ENCODE measurements at regions not wholly inside any gene's neighbourhood (a gene's known extent, or its start where the extent isn't known, plus 50 kb on each side); places are given as distances from the start of the nearest gene placed in this dataset.

DNA sequence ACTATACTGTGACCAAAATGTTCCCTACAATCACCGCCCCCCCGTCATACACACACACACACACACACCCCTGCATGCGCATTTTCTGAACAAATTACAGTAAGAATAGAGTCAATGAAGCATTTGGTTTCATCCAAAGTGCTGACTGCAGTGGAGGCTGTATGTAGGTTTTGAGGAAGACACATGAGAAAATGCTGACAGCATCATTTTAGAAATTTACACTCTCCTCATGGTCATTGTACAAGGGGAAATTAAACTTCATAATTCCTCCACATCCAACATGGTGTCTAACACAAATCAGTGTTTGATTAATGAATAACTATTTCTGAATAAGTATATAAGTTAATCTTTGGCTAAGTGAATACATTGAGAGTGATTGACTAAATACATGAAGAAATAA lies 1126.8 kb upstream of the PHF14 start:
- no peaks in the 10 kb centered on the region for H3K9me3 ChIP-seq
- no peak for DNase-seq (ENCODE audit: low spot score)
- TF ChIP-seq, protein P1, sequence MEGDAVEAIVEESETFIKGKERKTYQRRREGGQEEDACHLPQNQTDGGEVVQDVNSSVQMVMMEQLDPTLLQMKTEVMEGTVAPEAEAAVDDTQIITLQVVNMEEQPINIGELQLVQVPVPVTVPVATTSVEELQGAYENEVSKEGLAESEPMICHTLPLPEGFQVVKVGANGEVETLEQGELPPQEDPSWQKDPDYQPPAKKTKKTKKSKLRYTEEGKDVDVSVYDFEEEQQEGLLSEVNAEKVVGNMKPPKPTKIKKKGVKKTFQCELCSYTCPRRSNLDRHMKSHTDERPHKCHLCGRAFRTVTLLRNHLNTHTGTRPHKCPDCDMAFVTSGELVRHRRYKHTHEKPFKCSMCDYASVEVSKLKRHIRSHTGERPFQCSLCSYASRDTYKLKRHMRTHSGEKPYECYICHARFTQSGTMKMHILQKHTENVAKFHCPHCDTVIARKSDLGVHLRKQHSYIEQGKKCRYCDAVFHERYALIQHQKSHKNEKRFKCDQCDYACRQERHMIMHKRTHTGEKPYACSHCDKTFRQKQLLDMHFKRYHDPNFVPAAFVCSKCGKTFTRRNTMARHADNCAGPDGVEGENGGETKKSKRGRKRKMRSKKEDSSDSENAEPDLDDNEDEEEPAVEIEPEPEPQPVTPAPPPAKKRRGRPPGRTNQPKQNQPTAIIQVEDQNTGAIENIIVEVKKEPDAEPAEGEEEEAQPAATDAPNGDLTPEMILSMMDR (IDR thresholded peaks at IDR 0.05) = no peak
- no peak overlapping the region for H3K4me3 ChIP-seq
- no peaks in the 10 kb centered on the region for H3K4me1 ChIP-seq
- H3K36me3 ChIP-seq = no peaks in the 10 kb centered on the region
- H3K27me3 ChIP-seq = no peaks in the 10 kb centered on the region
- H3K27ac ChIP-seq = no peak overlapping the region

DNA sequence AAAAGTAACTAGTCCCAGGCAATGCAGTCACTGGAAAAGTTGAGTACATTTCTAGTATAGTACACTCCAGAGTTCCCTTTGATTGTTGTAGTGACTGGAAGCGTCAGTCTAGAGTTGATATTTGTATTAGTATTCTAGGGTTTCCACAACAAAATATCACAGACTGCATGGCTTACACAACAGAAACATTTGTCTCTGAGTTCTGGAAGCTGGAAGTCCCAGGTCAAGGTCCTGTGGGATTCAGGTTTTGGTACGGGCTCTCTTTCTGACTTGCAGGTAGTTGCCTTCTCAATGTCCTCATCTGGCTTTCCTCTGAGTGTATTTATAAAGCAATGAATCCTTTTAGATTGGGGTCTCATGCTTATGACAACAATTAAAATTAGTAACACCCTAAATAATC lies 1119.1 kb upstream of the PHF14 start:
- no peak overlapping the region for H3K4me3 ChIP-seq
- no peaks in the 10 kb centered on the region for H3K27me3 ChIP-seq
- TF ChIP-seq, protein P1 (IDR thresholded peaks at IDR 0.05) = no peak
- DNase-seq (ENCODE audit: low spot score) = no peak
- H3K27ac ChIP-seq = no peak overlapping the region
- no peaks in the 10 kb centered on the region for H3K4me1 ChIP-seq
- no peaks in the 10 kb centered on the region for H3K36me3 ChIP-seq
- no peaks in the 10 kb centered on the region for H3K9me3 ChIP-seq

DNA sequence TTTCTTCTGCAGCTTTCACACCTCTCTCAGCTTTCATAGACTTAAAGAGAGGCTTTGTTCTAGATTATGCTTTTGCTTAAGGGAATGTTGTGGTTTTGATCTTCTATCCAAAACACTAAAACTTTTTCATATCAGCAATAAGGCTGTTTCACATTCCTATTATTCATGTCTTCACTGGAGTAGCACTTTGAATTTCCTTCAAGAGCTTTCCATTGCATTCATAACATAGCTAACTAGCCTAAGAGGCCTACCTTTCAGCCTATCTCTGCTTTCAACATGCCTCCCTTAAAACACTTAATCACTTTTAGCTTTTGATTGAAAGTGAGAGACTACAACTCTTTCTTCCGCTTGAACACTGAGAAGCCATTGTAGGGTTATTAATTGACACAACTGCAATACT lies 1117.0 kb upstream of the PHF14 start:
- no peak overlapping the region for H3K27ac ChIP-seq
- TF ChIP-seq, protein P1 (IDR thresholded peaks at IDR 0.05) = no peak

DNA sequence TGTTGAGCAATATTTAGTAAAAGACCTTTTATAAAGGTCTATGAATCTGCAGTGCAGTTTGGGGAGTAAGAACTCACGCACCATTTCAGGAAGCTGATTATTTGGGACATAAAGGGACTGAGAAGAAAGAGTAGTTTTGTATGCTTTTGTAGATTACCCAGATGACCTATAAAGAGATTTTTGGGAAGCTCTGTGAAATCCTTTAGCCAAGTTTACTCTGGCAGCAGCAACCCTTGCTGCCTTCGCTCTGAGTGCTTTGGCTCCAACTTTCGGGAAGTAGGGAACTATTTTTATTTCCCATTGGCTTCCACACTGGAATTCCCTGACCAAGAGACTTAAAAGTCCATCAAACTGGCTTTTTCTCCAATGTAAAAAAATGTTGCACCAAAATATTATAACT lies 1110.1 kb upstream of the PHF14 start:
- Histone ChIP-seq H3K27ac (no peak overlapping the region), H3K36me3 (no peaks in the 10 kb centered on the region), H3K9me3 (no peaks in the 10 kb centered on the region), H3K4me1 (no peaks in the 10 kb centered on the region), H3K27me3 (no peaks in the 10 kb centered on the region), H3K4me3 (no peak overlapping the region)
- TF ChIP-seq, protein P1 (IDR thresholded peaks at IDR 0.05) = no peak
- no peak for DNase-seq (ENCODE audit: low spot score)

More for the DNA sequence above, 1117.0 kb upstream of the PHF14 start:
- no peak overlapping the region for H3K4me3 ChIP-seq
- no peaks in the 10 kb centered on the region for H3K4me1 ChIP-seq
- no peaks in the 10 kb centered on the region for H3K9me3 ChIP-seq
- no peaks in the 10 kb centered on the region for H3K27me3 ChIP-seq
- no peaks in the 10 kb centered on the region for H3K36me3 ChIP-seq
- DNase-seq (ENCODE audit: low spot score) = no peak

DNA sequence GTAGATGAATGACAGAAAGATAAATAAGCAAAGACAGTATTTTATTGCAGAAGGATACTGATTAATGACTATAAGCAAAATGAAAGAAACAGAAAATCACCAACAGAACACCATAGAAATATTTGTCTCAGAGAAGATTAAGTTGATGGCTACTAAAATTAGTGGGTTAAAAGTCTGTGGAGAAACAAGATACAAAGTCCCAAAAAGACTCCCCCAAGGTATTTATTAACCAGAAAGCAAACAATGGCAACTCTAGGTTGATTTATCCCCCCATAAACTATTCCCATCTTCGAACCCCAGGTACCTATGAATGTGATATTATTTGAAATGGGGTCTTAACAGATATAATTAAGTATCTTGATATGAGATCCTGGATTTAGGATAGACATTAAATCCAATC lies 1104.5 kb upstream of the PHF14 start:
- no peak for DNase-seq (ENCODE audit: low spot score)
- Histone ChIP-seq H3K27me3 (no peaks in the 10 kb centered on the region), H3K27ac (no peak overlapping the region), H3K4me3 (no peak overlapping the region), H3K9me3 (no peaks in the 10 kb centered on the region), H3K4me1 (no peaks in the 10 kb centered on the region), H3K36me3 (no peaks in the 10 kb centered on the region)
- TF ChIP-seq, protein P1 (IDR thresholded peaks at IDR 0.05) = no peak

DNA sequence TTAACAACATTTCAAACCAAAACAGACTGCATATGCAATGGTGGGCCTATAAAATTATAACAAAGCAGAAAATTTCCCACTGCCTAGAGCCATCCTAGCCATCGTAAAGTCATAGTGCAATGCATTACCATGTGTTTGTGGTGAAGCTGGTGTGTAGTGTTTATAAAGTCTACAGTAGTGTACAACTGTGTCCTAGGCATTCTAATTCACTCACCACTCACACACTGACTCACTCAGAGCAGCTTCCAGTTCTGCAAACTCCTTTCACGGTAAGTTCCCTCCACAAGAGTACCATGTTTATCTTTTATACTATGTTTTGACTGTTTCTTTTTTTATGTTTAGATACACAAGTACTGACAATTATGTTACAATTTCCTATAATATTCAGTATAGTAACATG lies 1104.1 kb upstream of the PHF14 start:
- no peak overlapping the region for H3K4me3 ChIP-seq
- no peaks in the 10 kb centered on the region for H3K9me3 ChIP-seq
- no peaks in the 10 kb centered on the region for H3K27me3 ChIP-seq
- TF ChIP-seq, protein P1 (IDR thresholded peaks at IDR 0.05) = no peak
- no peak for DNase-seq (ENCODE audit: low spot score)
- H3K27ac ChIP-seq = no peak overlapping the region
- H3K4me1 ChIP-seq = no peaks in the 10 kb centered on the region
- no peaks in the 10 kb centered on the region for H3K36me3 ChIP-seq

All from right atrium auricular region (tissue), 2 donors.